ENCODE measurements at regions not wholly inside any gene's neighbourhood (a gene's known extent, or its start where the extent isn't known, plus 50 kb on each side); places are given as distances from the start of the nearest gene placed in this dataset.

DNA sequence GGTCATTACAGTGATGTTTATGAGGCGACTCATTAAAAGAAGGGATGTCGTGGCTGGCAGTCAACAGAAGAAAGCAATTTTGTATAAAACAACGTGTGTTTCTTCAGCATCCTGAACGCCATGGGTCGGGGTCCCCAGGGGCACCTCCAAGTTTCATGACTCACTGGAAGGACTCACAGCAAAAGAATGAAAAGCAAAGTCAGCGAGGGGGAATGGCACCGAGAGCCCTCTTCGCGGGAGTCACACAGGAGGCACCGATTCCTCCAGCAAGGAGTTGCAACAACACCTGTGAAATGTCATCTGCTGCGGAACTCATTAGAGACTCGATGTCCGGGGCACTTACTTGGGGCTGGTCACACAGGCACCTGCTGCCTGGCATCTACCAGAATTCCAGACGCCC is 130.7 kb upstream of the PEG3 start:
- TF ChIP-seq, protein P1, sequence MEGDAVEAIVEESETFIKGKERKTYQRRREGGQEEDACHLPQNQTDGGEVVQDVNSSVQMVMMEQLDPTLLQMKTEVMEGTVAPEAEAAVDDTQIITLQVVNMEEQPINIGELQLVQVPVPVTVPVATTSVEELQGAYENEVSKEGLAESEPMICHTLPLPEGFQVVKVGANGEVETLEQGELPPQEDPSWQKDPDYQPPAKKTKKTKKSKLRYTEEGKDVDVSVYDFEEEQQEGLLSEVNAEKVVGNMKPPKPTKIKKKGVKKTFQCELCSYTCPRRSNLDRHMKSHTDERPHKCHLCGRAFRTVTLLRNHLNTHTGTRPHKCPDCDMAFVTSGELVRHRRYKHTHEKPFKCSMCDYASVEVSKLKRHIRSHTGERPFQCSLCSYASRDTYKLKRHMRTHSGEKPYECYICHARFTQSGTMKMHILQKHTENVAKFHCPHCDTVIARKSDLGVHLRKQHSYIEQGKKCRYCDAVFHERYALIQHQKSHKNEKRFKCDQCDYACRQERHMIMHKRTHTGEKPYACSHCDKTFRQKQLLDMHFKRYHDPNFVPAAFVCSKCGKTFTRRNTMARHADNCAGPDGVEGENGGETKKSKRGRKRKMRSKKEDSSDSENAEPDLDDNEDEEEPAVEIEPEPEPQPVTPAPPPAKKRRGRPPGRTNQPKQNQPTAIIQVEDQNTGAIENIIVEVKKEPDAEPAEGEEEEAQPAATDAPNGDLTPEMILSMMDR (IDR thresholded peaks at IDR 0.05; ENCODE audit: low read depth, low read length): no peak
- no peak for TF ChIP-seq POLR2A (IDR thresholded peaks at IDR 0.05; ENCODE audit: extremely low read depth, insufficient read length)
- TF ChIP-seq, protein P2, sequence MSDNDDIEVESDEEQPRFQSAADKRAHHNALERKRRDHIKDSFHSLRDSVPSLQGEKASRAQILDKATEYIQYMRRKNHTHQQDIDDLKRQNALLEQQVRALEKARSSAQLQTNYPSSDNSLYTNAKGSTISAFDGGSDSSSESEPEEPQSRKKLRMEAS (IDR thresholded peaks at IDR 0.05; ENCODE audit: low read depth, low read length): no peak
